ENCODE measurements at regions not wholly inside any gene's neighbourhood (a gene's known extent, or its start where the extent isn't known, plus 50 kb on each side); places are given as distances from the start of the nearest gene placed in this dataset.

DNA sequence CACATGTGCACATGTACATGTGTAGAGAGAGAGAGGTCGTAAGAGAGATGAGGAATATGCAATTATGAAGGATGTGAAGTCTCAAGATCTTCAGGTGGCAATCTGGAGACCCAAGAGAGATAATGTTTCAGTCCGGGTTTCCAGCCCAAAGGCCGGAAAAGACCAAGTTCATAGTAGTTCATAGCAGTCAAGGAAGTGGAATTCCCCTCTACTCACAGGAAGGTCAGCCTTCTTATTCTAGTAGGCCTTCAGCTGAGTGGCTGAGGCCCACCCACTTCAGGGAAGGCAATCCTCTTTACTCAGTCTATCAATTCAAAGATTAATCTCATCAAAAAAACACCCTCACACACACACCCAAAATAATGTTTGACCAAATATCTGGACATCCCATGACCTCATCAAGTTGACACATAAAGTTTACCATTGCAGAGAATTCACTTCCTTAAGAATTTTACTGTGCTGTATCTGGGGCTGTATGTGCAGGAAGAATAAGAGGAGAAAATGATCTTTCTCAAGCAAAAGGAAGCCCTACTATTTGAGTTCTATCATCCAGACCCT is 114.6 kb downstream of the TNFSF18 start:
- DNase-seq: no peak
- no peaks in the 10 kb centered on the region for H3K36me3 Mint-ChIP-seq (ENCODE audit: insufficient read depth in 1 of 3, low read depth in 3 of 3)
- H2BK20ac ChIP-seq (ENCODE audit: low read depth, low read length, poor library complexity, severe bottlenecking): no peak overlapping the region
- no peak overlapping the region for H4K91ac ChIP-seq (ENCODE audit: insufficient read length, low read depth, low read length)
- H3K4me2 ChIP-seq (ENCODE audit: insufficient read depth, insufficient read length, low read length): no peak overlapping the region
- H2BK12ac ChIP-seq (ENCODE audit: insufficient read length, low read depth, low read length): no peak overlapping the region
- H3K9me3 ChIP-seq (ENCODE audit: control insufficient read depth, low read depth, low read length): no peaks in the 10 kb centered on the region
- TF ChIP-seq, protein P1, sequence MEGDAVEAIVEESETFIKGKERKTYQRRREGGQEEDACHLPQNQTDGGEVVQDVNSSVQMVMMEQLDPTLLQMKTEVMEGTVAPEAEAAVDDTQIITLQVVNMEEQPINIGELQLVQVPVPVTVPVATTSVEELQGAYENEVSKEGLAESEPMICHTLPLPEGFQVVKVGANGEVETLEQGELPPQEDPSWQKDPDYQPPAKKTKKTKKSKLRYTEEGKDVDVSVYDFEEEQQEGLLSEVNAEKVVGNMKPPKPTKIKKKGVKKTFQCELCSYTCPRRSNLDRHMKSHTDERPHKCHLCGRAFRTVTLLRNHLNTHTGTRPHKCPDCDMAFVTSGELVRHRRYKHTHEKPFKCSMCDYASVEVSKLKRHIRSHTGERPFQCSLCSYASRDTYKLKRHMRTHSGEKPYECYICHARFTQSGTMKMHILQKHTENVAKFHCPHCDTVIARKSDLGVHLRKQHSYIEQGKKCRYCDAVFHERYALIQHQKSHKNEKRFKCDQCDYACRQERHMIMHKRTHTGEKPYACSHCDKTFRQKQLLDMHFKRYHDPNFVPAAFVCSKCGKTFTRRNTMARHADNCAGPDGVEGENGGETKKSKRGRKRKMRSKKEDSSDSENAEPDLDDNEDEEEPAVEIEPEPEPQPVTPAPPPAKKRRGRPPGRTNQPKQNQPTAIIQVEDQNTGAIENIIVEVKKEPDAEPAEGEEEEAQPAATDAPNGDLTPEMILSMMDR (conservative IDR thresholded peaks at IDR 0.05): no peak
- no peak overlapping the region for H2AFZ ChIP-seq (ENCODE audit: low read length)
- no peak overlapping the region for H3K4me3 Mint-ChIP-seq
- no peaks in the 10 kb centered on the region; a peak in 1 of 5 replicates for H3K9me3 Mint-ChIP-seq
- no peak overlapping the region for H3K18ac ChIP-seq (ENCODE audit: insufficient read length, low read depth, low read length)
- no peak overlapping the region for H3K56ac ChIP-seq (ENCODE audit: insufficient read length, low read depth, low read length)
- no peak overlapping the region for H3K23ac ChIP-seq (ENCODE audit: insufficient read length, low read depth, low read length)
- no peak overlapping the region; a peak in 1 of 7 replicates for H3K27ac Mint-ChIP-seq
- H3K4me1 Mint-ChIP-seq: peaks cover 0 to 6% of the 10 kb centered on the region in 2 experiments; a peak in 2 of 4 replicates
- no peak overlapping the region for H2BK120ac ChIP-seq (ENCODE audit: low read depth, low read length, poor library complexity, severe bottlenecking)
- no peak overlapping the region for H2BK15ac ChIP-seq (ENCODE audit: low read depth, low read length)
- H4K8ac ChIP-seq (replicated peaks; ENCODE audit: insufficient read length, low read depth, low read length): no peak overlapping the region
- no peaks in the 10 kb centered on the region for H3K23me2 ChIP-seq (ENCODE audit: insufficient read length, low read depth, low read length, poor library complexity, severe bottlenecking)
- H4K5ac ChIP-seq (ENCODE audit: insufficient read length, low read depth, low read length): no peak overlapping the region
- no peak overlapping the region for H2AK5ac ChIP-seq (ENCODE audit: insufficient read length, low read length)
- H3K27me3 Mint-ChIP-seq (ENCODE audit: low read depth): no peaks in the 10 kb centered on the region; the same call in 1 of the 2 replicates
- no peak overlapping the region for H2BK5ac ChIP-seq (ENCODE audit: insufficient read length, low read length)
- no peak overlapping the region for H3K4ac ChIP-seq (ENCODE audit: low read depth, low read length)
- no CpG with 5 or more reads among the region's 3 CpGs for WGBS (ENCODE audit: extremely low coverage, insufficient read length, low lambda C conversion rate)
- H3K79me2 ChIP-seq (ENCODE audit: insufficient read depth, low read length): no peaks in the 10 kb centered on the region
- no peaks in the 10 kb centered on the region for H3K79me1 ChIP-seq (ENCODE audit: insufficient read depth, low read depth, low read length, poor library complexity, severe bottlenecking)
- H3K27ac ChIP-seq (ENCODE audit: insufficient read length, low read depth, low read length): no peak overlapping the region
- H3K9ac ChIP-seq (ENCODE audit: extremely low read depth, insufficient read length, low read length): no peak overlapping the region
- no peaks in the 10 kb centered on the region for H3K27me3 ChIP-seq (ENCODE audit: insufficient read depth, low read length)
- no peak overlapping the region for H3K14ac ChIP-seq (ENCODE audit: insufficient read depth, low read length)
- no peak overlapping the region for H3T11ph ChIP-seq (ENCODE audit: low read length)
- H3K4me1 ChIP-seq (ENCODE audit: insufficient read depth, low read length): no peaks in the 10 kb centered on the region; the same call in 1 of the 2 replicates
- no peaks in the 10 kb centered on the region for H4K20me1 ChIP-seq (ENCODE audit: control insufficient read depth, insufficient read depth, insufficient read length)

Data from H9 (cell line).